NCI-H2029 (cell line): ENCODE measurements at regions not wholly inside any gene's neighbourhood (a gene's known extent, or its start where the extent isn't known, plus 50 kb on each side); places are given as distances from the start of the nearest gene placed in this dataset.
"Not testable (repeated sequence)": the region's sequence is repeated elsewhere in the genome, so short reads cannot be mapped to it uniquely, and the experiment has no call there.

Source experiments
- DNase-seq: peaks from one replicate; lab custom pipeline; 2025; lab: John Stamatoyannopoulos, UW

DNA sequence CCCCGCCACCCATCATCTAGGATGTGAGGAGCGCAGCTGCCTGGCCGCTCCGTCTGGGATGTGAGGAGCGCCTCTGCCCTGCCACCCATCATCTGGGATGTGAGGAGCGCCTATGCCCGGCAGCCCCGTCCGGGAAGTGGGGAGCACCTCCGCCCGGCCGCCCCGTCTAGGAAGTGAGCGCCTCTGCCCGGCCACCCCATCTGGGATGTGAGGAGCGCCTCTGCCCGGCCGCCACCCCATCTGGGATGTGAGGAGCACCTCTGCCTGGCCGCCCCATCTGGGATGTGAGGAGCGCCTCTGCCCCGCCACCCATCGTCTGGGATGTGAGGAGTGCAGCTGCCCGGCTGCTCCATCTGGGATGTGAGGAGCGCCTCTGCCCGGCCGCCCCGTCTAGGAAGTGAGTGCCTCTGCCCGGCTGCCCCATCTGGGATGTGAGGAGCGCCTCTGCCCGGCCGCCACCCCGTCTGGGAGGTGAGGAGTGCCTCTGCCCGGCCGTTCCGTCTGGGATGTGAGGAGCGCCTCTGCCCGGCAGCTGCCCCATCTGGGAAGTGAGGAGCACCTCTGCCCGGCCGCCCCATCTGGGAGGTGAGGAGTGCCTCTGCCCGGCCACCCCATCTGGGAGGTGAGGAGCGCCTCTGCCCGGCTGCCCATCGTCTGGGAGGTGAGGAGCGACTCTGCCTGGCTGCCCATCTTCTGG, 1086.5 kb downstream of the TYW1 start:
- DNase-seq: not testable (repeated sequence)

DNA sequence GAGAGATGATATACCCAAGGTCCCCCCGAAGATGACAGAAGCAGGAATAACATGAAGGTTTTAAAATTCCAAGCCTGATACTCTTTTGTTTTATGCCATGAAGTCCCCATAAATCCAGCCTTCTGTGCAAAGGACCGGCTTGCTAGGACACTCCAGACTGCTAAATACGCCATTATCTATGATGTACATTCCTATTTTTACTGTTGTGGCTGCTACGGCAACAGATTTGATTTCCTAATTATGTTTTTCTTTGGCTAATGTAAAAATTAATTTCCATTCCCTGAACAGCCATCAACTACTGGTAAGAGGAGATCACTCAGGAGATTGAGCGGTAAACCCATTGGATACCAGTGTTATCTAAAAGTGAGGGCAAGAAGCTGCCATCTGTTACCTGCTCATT, 1090.8 kb downstream of the TYW1 start:
- no peak for DNase-seq

DNA sequence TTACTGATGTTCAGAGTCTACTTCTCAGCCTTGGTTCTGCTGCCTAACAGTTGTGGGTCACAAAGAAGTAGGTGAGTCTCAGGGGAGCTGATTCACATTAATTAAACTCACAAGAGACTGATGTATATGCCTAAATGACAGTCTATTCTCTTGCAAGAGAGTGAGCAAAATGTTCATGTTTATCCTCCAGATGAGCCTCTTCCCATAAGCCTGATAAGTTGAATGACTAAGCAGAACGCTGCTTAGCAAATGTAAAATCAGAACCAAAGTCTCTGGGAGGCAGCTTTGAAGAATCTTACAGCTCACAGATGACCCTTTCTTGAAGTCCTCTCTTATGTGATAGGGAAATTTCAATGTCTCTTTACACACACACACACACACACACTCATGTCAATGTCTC, 1092.2 kb downstream of the TYW1 start:
- no peak for DNase-seq

DNA sequence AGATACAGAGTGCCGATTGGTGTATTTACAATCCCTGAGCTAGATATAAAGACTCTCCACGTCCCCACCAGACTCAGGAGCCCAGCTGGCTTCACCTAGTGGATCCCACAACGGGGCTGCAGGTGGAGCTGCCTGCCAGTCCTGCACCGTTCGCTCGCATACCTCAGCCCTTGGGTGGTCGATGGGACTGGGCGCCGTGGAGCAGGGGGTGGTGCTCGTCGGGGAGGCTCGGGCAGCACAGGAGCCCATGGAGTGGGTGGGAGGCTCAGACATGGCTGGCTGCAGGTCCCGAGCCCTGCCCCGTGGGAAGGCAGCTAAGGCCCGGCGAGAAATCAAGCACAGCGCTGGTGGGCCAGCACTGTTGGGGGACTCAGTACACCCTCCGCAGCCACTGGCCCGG, 1093.6 kb downstream of the TYW1 start:
- not testable (repeated sequence) for DNase-seq

DNA sequence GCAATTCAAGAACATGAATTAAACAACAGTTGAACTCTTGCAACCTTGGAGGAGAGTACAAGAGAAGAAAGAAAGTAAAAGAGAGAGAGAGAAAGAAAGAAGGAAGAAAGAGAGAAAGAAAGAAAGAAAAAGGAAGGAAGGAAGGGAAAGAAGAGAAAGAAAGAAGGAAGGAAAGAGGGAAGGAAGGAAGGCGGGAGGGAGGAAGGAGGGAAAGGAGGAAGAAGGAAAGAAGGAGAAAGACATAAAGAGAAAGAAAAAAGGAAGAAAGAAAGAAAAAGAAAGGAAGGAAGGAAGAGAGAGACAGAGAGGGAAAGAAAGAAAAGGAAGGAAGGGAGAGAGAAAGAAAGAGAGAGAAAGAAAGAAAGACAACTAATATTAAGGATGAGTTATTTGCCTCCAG, 1106.7 kb downstream of the TYW1 start:
- DNase-seq: no peak

DNA sequence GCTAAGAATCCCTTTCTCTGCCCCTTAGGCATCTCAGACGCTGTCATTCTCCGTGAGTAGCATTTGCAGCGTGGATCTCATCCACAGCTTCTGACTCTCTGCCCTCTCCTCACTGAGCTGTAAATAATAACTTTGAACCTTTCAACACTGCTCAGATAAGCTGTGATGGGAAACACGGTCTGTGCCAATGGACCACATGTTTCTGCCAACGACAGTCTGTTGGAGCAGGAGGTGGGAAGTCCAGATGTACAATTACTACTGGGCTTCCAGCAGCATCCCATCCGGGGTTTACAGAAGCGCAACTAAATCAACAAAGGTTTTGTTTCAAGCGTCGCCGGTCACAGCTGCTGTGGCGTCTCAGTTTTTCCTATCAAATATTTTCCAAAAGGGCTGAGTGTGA, 1110.6 kb downstream of the TYW1 start:
- DNase-seq: peak; percentile 37

DNA sequence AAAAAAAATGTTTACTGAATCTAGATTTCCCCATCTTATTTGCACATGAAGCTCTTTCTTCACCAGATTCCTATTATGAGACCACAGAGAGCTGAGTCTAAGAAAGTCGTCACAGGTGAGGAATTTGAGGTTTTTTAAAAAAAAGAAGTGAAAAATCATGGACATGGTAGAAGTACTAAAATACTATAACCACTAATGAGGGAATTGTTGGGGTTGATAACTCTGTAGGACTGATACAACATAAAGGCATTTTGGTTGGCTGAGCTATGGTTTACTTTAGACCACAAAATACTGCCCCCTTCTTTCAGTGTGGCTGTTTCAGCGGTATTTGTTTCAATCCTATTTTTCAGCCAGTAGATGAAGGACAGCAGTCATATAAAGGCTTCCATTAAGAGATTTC, 1111.3 kb downstream of the TYW1 start:
- DNase-seq: no peak

DNA sequence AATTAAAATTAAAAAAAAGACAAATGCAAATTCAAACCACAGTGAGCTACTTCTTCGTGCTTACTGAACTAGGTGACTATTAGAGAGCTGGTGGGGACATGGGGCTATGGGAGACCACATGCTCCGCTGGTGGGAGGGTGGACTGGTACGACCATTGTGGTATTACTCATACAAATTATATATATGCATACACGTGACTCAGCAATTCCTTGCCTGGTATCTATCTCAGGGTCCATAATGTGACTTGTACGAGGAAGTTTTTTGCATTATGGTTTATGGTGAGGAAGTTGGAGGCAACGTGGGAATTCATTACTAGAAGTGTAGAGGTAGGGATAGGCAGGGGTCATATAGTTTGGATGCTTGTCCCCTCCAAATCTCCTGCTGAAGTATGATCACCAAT, 1112.7 kb downstream of the TYW1 start:
- DNase-seq: no peak

DNA sequence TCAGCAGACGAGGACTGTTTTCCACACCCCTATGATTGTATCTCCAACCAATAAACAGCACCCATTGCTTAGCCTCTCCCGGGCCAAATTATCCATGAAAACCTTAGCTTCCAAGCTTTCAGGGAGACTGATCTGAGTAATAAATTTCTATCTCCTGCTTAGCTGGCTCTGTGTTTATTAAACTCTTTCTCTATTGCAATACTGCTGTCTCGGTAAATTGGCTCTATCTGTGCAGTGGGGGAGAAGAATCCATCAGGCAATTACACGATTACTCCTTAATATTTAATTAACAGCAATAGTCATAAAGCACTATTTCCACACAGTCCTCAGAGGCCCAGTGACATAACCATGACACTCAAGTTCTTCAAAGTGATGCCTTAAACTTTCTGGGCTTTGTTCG, 1122.8 kb downstream of the TYW1 start:
- no peak for DNase-seq

DNA sequence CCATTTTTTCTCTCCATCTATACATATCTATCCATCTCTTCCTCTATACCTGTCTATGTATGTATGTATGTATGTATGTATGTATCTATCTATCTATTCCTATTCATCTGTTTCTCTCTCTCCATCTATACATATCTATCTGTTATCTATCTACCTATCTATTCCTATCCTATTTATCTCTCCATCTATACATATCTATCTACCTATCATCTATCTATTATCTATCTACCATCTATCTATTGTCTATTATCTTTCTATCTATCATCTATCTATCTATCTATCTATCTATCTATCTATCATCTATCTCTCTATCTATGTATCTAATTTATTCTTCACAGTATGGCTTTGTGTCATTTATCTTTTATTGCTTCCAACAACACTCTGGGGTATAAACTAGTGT, 1124.4 kb downstream of the TYW1 start:
- DNase-seq: no peak

DNA sequence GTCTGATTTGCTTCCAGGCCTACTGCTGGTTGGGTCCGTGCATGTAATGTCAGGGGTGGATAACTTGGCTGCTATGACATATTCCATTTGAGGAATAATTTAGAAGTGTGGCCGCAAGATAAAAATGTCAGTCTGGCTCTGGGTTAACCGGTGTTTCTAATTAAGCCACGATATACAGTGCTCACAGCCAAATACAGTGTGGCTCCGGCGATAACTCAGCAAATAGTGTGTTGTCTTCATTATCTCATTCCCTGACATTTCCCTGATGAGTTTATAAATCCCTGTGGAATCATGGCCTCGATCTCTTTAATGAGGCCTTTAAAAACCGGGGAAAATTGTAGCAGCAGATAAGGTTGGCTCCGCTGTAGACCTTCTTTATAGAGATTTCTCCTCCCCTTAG, 1125.0 kb downstream of the TYW1 start:
- no peak for DNase-seq

DNA sequence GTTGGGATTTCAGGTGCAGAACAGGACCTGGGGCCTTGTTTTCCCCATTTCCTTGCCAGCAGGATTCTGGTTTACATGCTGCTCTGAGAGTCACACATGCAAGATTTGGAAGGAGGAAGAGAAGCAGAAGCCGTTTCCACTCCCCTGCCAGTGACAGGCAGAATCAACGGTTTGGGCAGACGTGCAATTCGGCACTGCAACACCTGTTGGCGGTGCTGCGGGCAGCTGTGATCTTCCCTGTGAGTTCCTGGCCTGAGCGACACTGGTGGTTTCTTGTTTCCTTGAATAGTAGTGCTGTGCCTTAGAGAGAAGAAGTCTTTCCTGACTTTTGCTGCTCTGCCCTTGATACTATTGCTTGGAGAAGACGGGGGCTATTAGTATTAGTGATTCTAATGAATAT, 1126.2 kb downstream of the TYW1 start:
- DNase-seq: no peak

DNA sequence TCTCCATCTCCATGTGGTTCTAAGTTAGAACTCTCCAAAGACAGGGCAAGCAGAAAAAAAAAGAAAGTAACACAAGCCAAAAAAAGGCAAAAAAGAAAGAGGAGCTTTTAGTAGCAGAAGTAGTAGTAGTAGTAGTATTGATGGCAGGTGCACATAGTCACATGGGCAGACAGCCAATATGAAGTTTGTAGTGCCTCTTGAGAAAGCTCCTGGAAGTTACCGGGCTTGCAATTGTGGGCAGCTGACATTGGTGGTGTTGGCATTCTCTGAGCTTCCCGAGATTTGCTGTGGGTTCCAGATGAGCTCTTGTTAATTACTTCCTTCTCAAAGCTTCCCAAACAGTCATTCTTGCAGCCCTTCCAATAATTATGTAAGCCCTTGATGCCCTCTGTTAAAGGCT, 1128.5 kb downstream of the TYW1 start:
- no peak for DNase-seq

DNA sequence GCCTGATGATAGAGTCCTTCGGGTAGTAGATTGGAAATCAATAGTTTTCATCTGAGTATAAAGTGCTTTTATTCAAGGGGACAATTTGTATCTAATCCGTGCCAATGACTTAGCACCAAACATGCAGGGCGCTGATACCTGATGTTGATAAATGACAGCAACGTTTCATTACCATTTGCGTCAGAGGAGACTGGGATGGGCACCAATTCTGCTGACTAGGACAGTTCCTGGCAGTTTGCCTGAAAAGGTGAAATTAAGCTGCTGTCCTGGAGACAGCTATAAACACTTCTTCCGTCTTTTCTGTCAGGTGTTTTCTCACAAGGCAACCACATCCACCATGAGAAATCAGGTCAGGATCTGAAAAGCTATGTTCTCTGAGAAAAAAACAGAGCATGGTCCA, 1136.4 kb downstream of the TYW1 start:
- DNase-seq: no peak

DNA sequence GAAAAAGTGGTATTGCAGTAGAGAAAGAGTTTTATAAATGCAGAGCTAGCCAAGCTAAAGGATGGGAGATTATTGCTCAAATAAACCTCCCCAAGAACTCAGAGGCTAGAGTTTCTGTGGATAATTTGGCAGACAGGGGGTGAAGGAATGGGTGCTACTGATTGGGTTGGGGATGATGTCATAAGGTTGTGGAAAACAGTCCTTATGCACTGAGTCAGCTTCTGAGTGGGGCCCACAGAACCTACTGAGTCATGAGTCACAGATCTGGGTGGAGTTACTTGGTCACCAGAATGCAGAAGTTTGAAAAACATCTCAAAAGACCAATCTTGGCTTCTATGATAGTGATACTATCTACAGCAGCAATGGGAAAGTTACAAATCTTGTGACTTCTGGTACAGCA, 1146.7 kb downstream of the TYW1 start:
- no peak for DNase-seq

DNA sequence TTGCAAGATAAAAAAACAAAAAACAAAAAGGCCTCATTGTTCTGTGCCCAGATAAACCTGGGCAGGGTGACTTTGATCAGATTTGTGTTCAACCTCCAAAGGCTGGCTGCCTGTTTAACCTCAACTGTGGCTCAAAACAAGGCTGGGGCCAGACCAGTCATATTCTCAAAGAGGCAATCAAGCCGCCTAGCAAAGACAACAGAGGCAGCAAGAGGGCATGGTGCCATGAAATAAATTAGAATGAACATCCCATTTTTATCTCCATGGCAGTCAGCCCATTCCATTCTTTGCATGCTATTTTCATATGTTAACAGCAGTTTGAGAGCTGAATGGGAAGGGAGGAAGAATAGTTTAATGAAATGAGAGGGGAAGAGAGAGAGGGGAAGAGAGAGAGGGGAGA, 1150.3 kb downstream of the TYW1 start:
- DNase-seq: peak; percentile 26

DNA sequence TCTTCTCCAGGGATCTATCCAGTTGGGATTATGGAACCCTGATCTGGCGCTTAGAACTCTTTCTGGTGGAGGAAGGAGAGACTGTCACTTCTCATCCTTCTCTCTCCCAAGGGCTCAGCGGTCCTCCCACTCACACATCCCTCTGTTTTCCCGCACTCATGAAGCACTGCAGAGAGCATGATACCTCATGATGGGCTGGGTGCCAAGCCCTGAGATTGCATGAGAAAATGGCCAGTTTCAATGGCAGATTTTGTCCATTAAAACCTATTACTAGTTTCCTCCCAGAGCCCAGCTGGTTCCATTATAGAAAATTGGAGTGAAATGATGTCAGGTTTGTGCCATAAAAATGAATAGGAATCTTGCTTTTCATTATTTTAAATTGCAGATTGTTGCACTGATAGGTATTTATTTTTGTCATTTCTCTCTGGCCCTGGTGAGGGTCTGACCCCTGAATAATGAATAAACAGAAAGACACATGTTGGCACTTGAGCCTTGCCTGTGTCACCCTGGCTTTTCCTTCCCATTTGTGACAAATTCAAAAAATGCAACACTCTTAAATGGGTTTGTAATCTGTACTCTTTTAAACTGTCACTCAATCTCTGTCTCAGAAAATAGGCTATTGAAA, 1151.1 kb downstream of the TYW1 start:
- DNase-seq: peak; percentile 46

DNA sequence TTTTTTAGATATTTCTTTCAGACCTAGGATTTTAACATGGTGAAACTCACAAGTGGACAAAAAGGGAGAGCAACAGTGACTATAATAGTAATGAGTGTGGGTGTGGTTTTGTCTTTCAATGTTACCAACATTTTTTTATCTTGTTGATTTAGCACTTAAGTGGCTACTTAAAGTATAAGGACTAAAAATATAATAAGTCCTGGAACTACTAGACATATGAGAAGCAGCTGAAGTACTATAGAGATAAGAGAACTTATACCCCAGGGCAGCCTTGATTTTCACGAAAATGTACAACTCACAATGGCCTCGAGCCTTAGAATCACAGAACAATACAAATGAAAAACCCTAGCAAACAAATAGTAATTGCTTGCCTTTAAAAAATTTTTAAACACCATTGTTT, 1151.8 kb downstream of the TYW1 start:
- DNase-seq: peak; percentile 84

DNA sequence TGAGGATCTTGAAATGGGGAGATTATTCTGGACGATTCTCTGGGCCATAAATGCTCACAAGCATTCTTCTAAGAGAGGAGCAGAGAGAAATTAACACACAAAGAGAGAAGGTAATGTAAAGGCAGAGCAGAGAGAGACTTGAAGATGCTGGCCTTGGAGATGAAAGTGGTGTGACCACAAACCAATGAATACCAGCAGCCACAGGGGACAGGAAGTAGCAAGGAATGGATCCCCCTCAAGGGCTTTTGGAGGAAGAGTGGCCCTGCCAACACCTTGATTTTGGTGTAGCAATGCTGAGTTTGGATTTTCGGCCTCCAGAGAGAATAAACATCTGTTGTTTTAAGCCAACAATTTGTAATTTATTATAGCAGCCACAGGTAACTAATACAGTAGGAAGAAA, 1155.6 kb downstream of the TYW1 start:
- DNase-seq: no peak

DNA sequence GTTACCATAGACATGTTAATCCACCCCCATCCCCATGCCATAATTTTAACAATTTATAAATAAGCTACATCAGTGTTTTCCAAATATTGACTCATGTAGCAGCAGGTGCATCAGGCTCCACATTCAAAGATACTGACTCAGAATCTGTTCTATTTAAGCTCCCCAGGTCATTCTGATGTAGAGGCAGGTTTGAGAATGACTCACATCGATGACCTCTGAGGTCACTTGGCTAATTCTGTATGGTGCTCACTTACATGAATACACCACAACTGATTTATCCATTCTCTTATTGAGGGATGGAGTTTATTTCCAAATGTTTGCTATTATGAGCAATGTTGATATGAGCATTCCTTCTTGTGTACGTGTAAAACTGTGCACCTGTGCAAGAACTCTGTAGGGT, 1159.0 kb downstream of the TYW1 start:
- peak; percentile 26 for DNase-seq

DNA sequence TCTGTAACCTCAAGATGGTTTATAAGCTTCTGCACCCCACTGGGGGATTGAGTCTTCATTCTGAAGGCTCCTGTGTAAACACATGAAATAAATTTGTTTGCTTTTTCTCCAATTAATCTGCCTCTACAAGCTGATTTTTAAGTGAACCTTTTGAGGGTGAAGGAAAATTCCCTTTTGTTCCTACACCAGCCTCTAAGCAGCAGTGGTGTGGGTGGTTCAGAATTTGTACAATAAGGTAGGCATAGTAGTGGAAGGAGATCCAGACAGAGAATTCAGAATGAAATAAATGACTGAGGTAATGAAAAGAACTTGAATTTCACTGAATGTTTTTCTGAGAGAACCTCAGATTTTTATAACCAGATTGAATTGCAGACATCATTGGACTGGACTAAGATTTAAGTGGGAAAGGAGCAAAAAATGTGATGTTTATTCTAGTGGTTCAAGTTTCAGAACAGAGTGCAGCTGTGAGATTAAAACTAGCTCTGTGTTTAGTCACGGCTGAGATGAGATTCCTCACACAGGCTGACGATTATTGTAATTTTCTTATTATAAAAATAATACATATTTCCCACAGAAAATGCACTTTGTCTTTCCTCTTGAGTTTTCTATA, 1162.2 kb downstream of the TYW1 start:
- no peak for DNase-seq

DNA sequence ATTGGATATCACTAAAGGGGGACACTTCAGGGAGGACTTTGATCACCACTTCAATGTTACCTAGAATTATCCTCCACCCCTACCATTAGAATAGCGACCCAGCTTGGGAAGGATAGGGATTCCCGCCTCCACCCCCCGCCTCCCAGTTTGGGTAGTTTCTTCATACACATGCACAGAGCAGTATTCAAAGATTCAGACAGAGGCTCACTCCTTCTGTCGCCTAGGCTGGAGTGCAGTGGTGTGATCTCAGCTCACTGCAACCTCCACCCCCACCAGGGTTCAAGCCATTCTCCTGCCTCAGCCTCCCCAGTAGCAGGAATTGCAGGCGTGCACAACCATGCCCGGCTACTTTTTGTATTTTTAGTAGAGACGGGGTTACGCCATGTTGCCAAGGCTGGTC, 1166.1 kb downstream of the TYW1 start:
- no peak for DNase-seq

DNA sequence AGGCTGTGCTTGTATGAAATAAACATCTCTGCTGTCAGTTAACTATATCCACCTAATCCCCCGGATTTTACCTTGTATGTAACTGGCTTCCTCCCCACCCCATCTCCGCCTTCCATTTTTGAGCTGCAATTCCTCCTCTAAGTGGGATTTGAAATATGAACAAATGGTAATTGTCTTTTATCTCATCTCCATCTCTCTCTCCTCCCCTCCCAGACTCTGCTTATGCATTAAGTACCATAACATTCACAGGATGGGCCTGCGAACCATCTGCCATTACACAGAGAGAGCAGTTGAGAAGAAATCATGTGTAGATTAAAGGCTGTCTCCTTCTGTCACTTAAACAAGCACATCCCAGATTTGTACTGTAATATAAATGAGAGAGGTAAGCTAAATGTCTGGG, 1169.9 kb downstream of the TYW1 start:
- no peak for DNase-seq

DNA sequence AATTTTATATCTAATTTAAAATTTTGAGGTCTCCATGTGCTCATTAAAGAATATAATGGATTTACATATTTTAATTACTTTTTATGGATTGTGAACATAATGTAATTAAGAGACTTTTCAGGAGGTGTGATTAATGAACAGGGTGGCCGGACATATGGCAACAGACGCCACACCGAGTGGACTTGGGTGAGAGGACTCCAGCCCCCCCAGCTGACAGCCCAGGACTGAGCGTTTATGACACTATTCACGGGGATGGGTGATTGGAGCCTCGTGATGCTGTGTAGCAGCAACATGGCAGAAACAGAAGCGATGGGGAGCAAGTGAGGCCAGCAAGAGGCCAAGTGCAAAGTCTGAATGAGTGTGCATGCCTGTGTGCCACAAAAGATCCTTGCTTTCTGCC, 1176.9 kb downstream of the TYW1 start:
- no peak for DNase-seq
